WTC11 (cell line): ENCODE measurements at regions not wholly inside any gene's neighbourhood (a gene's known extent, or its start where the extent isn't known, plus 50 kb on each side); places are given as distances from the start of the nearest gene placed in this dataset.

Experiments used
- ATAC-seq: fragments of 200-7000 bp; cut with Tn5 transposase; 2 replicates; pipeline ENCODE4 v1.10.0; 2021; ENCODE audit warnings: mild to moderate bottlenecking, moderate library complexity
- CTCF ChIA-PET: fragments of 300-600 bp; sonication (Branson Sonifier 250); formaldehyde crosslinking; loops from one replicate; lab custom pipeline; 2021; ENCODE audit warnings: antibody characterized with exemption; lab: Charles Lee
- POLR2A ChIA-PET: fragments of 350-600 bp; sonication (Branson Sonifier 250); formaldehyde crosslinking; loops from one replicate; lab custom pipeline; 2021; ENCODE audit warnings: antibody characterized with exemption; lab: Charles Lee
- DNase-seq: peaks from one replicate; pipeline ENCODE4 v3.0.0; 2021; ENCODE audit warnings: low spot score
- H3K27ac Mint-ChIP-seq: 2 replicates; pipeline ENCODE4 v1.8.0; 2021; ENCODE audit warnings: mixed read lengths
- H3K27me3 Mint-ChIP-seq: 2 replicates; pipeline ENCODE4 v1.8.0; 2021; ENCODE audit warnings: low read depth, mild to moderate bottlenecking, moderate library complexity, mixed read lengths
- H3K36me3 Mint-ChIP-seq: 2 replicates; pipeline ENCODE4 v1.8.0; 2021; ENCODE audit warnings: mixed read lengths
- H3K4me1 Mint-ChIP-seq: 2 replicates; pipeline ENCODE4 v1.8.0; 2022; ENCODE audit warnings: mixed read lengths
- H3K4me3 Mint-ChIP-seq: 2 replicates; pipeline ENCODE4 v1.8.0; 2021; ENCODE audit warnings: mild to moderate bottlenecking, moderate library complexity, mixed read lengths
- H3K9me3 Mint-ChIP-seq: 2 replicates; pipeline ENCODE4 v1.8.0; 2021; ENCODE audit warnings: mixed read lengths
- CDX4 ChIP-seq: fragments of 250-450 bp; sonication (Bioruptor Pico); IDR thresholded peaks from 2 replicates; pipeline ENCODE4 v1.9.0; 2021; ENCODE audit warnings: moderate library complexity, mild to moderate bottlenecking, inconsistent platforms, borderline replicate concordance
- CTCF ChIP-seq: fragments of 200-600 bp; IDR thresholded peaks from 2 replicates; pipeline ENCODE4 v1.8.0; 2022; ENCODE audit warnings: antibody characterized with exemption
- ELF4 ChIP-seq: sonication (generic); formaldehyde crosslinking; IDR thresholded peaks from 2 replicates; pipeline ENCODE4 v1.8.1; 2022; ENCODE audit warnings: low read depth, mild to moderate bottlenecking, moderate library complexity, missing genetic modification reagents
- ESRRA ChIP-seq: sonication (generic); formaldehyde crosslinking; IDR thresholded peaks from 2 replicates; pipeline ENCODE4 v1.8.1; 2022; ENCODE audit warnings: mild to moderate bottlenecking, missing genetic modification reagents, borderline replicate concordance
- FOXK1 ChIP-seq: sonication (generic); formaldehyde crosslinking; IDR thresholded peaks from 2 replicates; pipeline ENCODE4 v1.8.0; 2022; ENCODE audit warnings: mild to moderate bottlenecking, moderate library complexity, missing genetic modification reagents
- HMGA2 ChIP-seq: fragments of 250-450 bp; sonication (Bioruptor Pico); IDR thresholded peaks from 2 replicates; pipeline ENCODE4 v1.4.0; 2021; ENCODE audit warnings: mild to moderate bottlenecking, moderate library complexity
- MXD4 ChIP-seq: fragments of 250-450 bp; sonication (Bioruptor Pico); IDR thresholded peaks from 2 replicates; pipeline ENCODE4 v1.8.0; 2021; ENCODE audit warnings: mild to moderate bottlenecking, moderate library complexity, borderline replicate concordance
- NFATC4 ChIP-seq: fragments of 250-450 bp; sonication (Bioruptor Pico); IDR thresholded peaks from 2 replicates; pipeline ENCODE4 v1.9.0; 2021; ENCODE audit warnings: mild to moderate bottlenecking
- NFE2L1 ChIP-seq: sonication (generic); formaldehyde crosslinking; IDR thresholded peaks from 2 replicates; pipeline ENCODE4 v1.8.1; 2023; ENCODE audit warnings: missing genetic modification reagents
- NR2C2 ChIP-seq: sonication (generic); formaldehyde crosslinking; IDR thresholded peaks from 2 replicates; pipeline ENCODE4 v1.8.0; 2022; ENCODE audit warnings: mild to moderate bottlenecking, missing genetic modification reagents
- RELA ChIP-seq: sonication (generic); formaldehyde crosslinking; IDR thresholded peaks from 2 replicates; pipeline ENCODE4 v1.8.1; 2022; ENCODE audit warnings: missing genetic modification reagents, mild to moderate bottlenecking, borderline replicate concordance
- TCF7 ChIP-seq: sonication (generic); formaldehyde crosslinking; IDR thresholded peaks from 2 replicates; pipeline ENCODE4 v1.8.0; 2022; ENCODE audit warnings: mild to moderate bottlenecking, low read depth, missing genetic modification reagents, moderate library complexity
- USF1 ChIP-seq: sonication (generic); formaldehyde crosslinking; IDR thresholded peaks from 2 replicates; pipeline ENCODE4 v1.8.0; 2022; ENCODE audit warnings: mild to moderate bottlenecking, missing genetic modification reagents
- ZNF263 ChIP-seq: sonication (generic); formaldehyde crosslinking; IDR thresholded peaks from 2 replicates; pipeline ENCODE4 v1.8.1; 2022; ENCODE audit warnings: low read depth, mild to moderate bottlenecking, moderate library complexity, missing genetic modification reagents
- ZNF396 ChIP-seq: fragments of 250-450 bp; sonication (Bioruptor Pico); IDR thresholded peaks from 2 replicates; pipeline ENCODE4 v1.8.0; 2021; ENCODE audit warnings: mild to moderate bottlenecking, moderate library complexity, borderline replicate concordance
- TF ChIP-seq, protein P1 (sequence below): sonication (generic); formaldehyde crosslinking; IDR thresholded peaks from 2 replicates; pipeline ENCODE4 v1.8.1; 2023; ENCODE audit warnings: mild to moderate bottlenecking, missing genetic modification reagents, moderate library complexity
- TF ChIP-seq, protein P2 (sequence below): sonication (generic); formaldehyde crosslinking; conservative IDR thresholded peaks from 2 replicates; pipeline ENCODE4 v1.8.1; 2022; ENCODE audit warnings: mild to moderate bottlenecking, missing genetic modification reagents
- TF ChIP-seq, protein P3 (sequence below): sonication (generic); formaldehyde crosslinking; IDR thresholded peaks from 2 replicates; pipeline ENCODE4 v1.8.1; 2022; ENCODE audit warnings: mild to moderate bottlenecking, moderate library complexity, missing genetic modification reagents

GRCh38 chr6:37552267-37552666, 52.6 kb upstream of the CCDC167 start (continued):
- no peak for TF ChIP-seq CTCF
- TF ChIP-seq ZNF396 (CRISPR knock-in tag), result no peak
- TF ChIP-seq ZNF263 (CRISPR knock-in tag), result no peak
- no peak for TF ChIP-seq FOXK1 (CRISPR knock-in tag)
- TF ChIP-seq USF1 (CRISPR knock-in tag), result no peak
- no peak for TF ChIP-seq MXD4 (CRISPR knock-in tag)
- TF ChIP-seq, all 79 proteins: peak for 0

DNA sequence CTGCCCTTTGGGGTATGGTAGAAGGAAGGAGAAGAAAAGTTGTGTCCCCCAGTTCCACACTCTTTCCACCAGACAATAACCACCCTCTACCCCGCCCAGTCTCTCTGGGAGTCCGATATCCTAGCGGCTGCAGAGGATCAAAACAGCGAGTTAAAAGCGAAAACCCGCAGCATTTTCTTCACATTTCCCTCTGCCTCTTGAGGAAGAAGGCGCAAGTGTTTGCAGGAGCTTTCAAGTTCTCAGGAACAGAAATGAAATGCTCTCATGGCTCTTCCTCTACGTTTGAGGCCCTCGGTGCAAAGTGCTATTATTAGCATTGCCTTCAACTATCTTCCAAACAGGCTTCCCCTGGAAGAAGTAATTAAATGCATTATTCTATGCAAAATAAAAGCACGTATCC, 52.2 kb upstream of the CCDC167 start:
- DNase-seq, result no peak
- TF ChIP-seq, protein P1, sequence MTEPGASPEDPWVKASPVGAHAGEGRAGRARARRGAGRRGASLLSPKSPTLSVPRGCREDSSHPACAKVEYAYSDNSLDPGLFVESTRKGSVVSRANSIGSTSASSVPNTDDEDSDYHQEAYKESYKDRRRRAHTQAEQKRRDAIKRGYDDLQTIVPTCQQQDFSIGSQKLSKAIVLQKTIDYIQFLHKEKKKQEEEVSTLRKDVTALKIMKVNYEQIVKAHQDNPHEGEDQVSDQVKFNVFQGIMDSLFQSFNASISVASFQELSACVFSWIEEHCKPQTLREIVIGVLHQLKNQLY (CRISPR knock-in tag), result no peak
- Mint-ChIP-seq H3K9me3 (no peaks in the 10 kb centered on the region), H3K27me3 (no peaks in the 10 kb centered on the region; the same call in 1 of the 2 replicates), H3K4me1 (peaks cover 13% of the 10 kb centered on the region), H3K36me3 (no peaks in the 10 kb centered on the region), H3K27ac (no peak overlapping the region), H3K4me3 (no peak overlapping the region)
- ChIA-PET POLR2A (no interaction called here), CTCF (interaction anchor here (1.4 kb wide), 1 partner anchor 14 kb away, joined by 4 read pairs; no protein-coding TSS in a partner anchor)
- ATAC-seq, result no peak

DNA sequence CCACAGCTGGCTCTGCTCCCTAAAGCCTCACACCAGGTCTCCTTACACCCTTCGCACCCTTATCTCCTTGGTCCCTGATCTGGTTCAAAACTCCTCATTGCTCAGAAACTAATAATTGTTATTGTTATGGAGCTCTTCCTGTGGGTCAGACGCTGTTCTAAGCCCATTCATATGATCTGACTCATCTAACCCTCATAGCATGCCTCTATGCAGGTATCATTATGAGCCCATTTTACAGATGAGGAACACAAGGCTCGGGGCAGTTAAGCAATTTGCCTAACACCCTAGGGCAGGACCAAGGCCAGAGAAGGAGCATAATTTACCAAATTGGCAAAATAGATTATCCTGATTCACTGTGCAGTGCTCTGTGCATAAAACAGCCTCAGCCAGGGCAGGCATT, 51.8 kb upstream of the CCDC167 start:
- Mint-ChIP-seq H3K27ac (no peak overlapping the region), H3K9me3 (no peaks in the 10 kb centered on the region), H3K4me3 (no peak overlapping the region), H3K36me3 (no peaks in the 10 kb centered on the region), H3K27me3 (no peaks in the 10 kb centered on the region; the same call in 1 of the 2 replicates), H3K4me1 (peaks cover 16% of the 10 kb centered on the region)
- ChIA-PET CTCF (interaction anchor here (1.4 kb wide), 1 partner anchor 14 kb away, joined by 4 read pairs; no protein-coding TSS in a partner anchor), POLR2A (no interaction called here)
- no peak for TF ChIP-seq CDX4 (CRISPR knock-in tag)
- TF ChIP-seq TCF7 (CRISPR knock-in tag), result no peak
- no peak for TF ChIP-seq ESRRA (CRISPR knock-in tag)
- no peak for TF ChIP-seq NR2C2 (CRISPR knock-in tag)
- no peak for TF ChIP-seq HMGA2 (CRISPR knock-in tag)
- TF ChIP-seq, protein P2, sequence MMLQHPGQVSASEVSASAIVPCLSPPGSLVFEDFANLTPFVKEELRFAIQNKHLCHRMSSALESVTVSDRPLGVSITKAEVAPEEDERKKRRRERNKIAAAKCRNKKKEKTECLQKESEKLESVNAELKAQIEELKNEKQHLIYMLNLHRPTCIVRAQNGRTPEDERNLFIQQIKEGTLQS, result no peak
- TF ChIP-seq ELF4 (CRISPR knock-in tag), result no peak
- TF ChIP-seq, protein P3, sequence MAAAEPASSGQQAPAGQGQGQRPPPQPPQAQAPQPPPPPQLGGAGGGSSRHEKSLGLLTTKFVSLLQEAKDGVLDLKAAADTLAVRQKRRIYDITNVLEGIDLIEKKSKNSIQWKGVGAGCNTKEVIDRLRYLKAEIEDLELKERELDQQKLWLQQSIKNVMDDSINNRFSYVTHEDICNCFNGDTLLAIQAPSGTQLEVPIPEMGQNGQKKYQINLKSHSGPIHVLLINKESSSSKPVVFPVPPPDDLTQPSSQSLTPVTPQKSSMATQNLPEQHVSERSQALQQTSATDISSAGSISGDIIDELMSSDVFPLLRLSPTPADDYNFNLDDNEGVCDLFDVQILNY (CRISPR knock-in tag), result no peak
- no peak for TF ChIP-seq RELA (CRISPR knock-in tag)
- no peak for TF ChIP-seq NFATC4 (CRISPR knock-in tag)
- TF ChIP-seq NFE2L1, result no peak
- ATAC-seq (no peak), DNase-seq (no peak)
